ENCODE measurements at regions not wholly inside any gene's neighbourhood (a gene's known extent, or its start where the extent isn't known, plus 50 kb on each side); places are given as distances from the start of the nearest gene placed in this dataset.

GRCh38 chr13:53281677-53282076 is 253.1 kb downstream of the OLFM4 start:
- TF ChIP-seq CTCF (IDR thresholded peaks at IDR 0.05) (no peak), POLR2A (IDR thresholded peaks at IDR 0.05) (no peak)
